Gastroesophageal sphincter (tissue), 4 donors: ENCODE measurements at regions not wholly inside any gene's neighbourhood (a gene's known extent, or its start where the extent isn't known, plus 50 kb on each side); places are given as distances from the start of the nearest gene placed in this dataset.
A peak's percentile ranks its signal among the peaks of the same experiment; 100 is the strongest.

Source experiments
- ATAC-seq: fragments of 150-250 bp; one replicate; pipeline ENCODE4 v1.9.1; 2016; ENCODE audit warnings: mild to moderate bottlenecking, moderate library complexity
- H3K27ac ChIP-seq, 4 donors: fragments of 200-600 bp; sonication (generic) in 3 of 4; 1 replicate in 3 of 4; 2 replicates in 1 of 4; pipeline ENCODE4 v1.5.1; 2016 to 2019
- H3K27me3 ChIP-seq: fragments of 200-600 bp; sonication (generic); one replicate; pipeline ENCODE4 v1.5.1; 2019
- H3K36me3 ChIP-seq, 2 donors: fragments of 200-600 bp; sonication (generic); one replicate each; pipeline ENCODE4 v1.5.1; 2019; ENCODE audit warnings: control low read depth in 1 of 2
- H3K4me1 ChIP-seq, 3 donors: fragments of 200-600 bp; sonication (generic); 1 replicate in 2 of 3; 2 replicates in 1 of 3; pipeline ENCODE4 v1.5.1; 2016 to 2019; ENCODE audit warnings: control low read depth in 2 of 3
- H3K4me3 ChIP-seq, 2 donors: fragments of 200-600 bp; sonication (generic); one replicate each; pipeline ENCODE4 v1.5.1; 2019; ENCODE audit warnings: mild to moderate bottlenecking in 1 of 2, moderate library complexity in 1 of 2
- H3K9me3 ChIP-seq, 3 donors: fragments of 200-600 bp; sonication (generic); one replicate each; pipeline ENCODE4 v1.5.1; 2017 to 2019; ENCODE audit warnings: control low read depth in 2 of 3
- CTCF ChIP-seq, 4 experiments: fragments of 200-600 bp in 2 of 4; fragments of 450-650 bp in 2 of 4; sonication (generic) in 1 of 4; IDR thresholded peaks; one replicate each; pipeline ENCODE4 v1.5.1; 2017 to 2019; ENCODE audit warnings: antibody characterized with exemption in 4 of 4, mild to moderate bottlenecking in 2 of 4, moderate library complexity in 2 of 4
- EP300 ChIP-seq: sonication (generic); formaldehyde crosslinking; IDR thresholded peaks from one replicate; pipeline ENCODE4 v1.6.1; 2017; ENCODE audit warnings: antibody characterized with exemption, mild to moderate bottlenecking
- POLR2A ChIP-seq, 2 donors: fragments of 450-650 bp; IDR thresholded peaks; one replicate each; pipeline ENCODE4 v1.6.1; 2017; ENCODE audit warnings: antibody characterized with exemption in 2 of 2, mild to moderate bottlenecking in 2 of 2, moderate library complexity in 1 of 2
- POLR2AphosphoS5 ChIP-seq: sonication (generic); formaldehyde crosslinking; IDR thresholded peaks from one replicate; pipeline ENCODE4 v1.6.1; 2017; ENCODE audit warnings: antibody characterized with exemption
- WGBS, 2 donors: methylation state at CpG; one replicate each; pipeline ENCODE4 v1.1.5; 2018; ENCODE audit warnings: low coverage in 1 of 2; 5-methylcytosine and 5-hydroxymethylcytosine counted together

GRCh38 chr12:127774828-127775227 lies 492.1 kb upstream of the TMEM132C start:
- H3K27ac ChIP-seq = peak overlapping the region in 1 of 4 donors; percentile 50
- peak; percentile 8 for TF ChIP-seq POLR2AphosphoS5
- no peak for TF ChIP-seq EP300
- 22 to 51% methylated on average over 5 of the region's 5 CpGs for WGBS, 2 donors

DNA sequence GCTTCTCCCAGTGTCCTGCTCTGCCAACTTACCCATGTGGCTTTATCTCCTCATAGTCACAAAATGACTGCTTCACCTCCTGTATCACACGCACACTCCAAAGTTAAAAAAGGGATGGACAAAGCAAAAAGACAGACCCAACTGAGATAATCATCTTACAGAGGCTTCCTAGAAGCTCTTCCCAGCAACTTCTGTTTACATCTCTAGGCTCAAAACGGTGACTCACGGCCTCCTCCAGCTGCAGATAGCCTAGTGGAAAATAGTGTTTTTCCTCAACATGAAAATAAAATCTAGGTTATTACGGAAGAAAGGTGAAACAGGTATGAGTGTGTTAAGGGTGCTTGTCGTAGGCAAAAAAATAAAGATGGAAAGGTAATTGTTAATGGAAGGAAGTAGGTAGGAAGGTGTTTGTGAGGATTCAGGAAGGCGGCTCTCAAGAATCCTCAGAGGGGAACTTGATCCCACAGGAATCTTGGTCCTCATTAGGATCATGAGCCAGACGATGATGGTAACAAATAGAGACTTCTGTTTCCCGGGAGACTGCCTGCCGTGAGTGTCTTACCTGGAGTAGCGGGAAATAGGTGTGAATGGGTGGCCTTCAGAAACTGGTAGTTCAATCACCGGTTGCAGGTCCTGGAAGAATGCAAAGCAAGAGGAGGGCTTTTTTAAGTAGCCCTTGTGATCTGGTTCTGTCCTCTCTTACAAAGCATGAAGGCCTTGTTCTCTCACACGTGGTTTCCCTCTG lies 487.5 kb upstream of the TMEM132C start:
- Histone ChIP-seq H3K27me3 (no peaks in the 10 kb centered on the region), H3K9me3 (no peaks in the 10 kb centered on the region), H3K4me1 (no peaks in the 10 kb centered on the region), H3K36me3 (no peaks in the 10 kb centered on the region), H3K27ac (no peak overlapping the region), H3K4me3 (no peak overlapping the region)
- ATAC-seq = no peak
- TF ChIP-seq POLR2A (IDR thresholded peaks at IDR 0.05) (no peak), EP300 (no peak), CTCF (IDR thresholded peaks at IDR 0.05) (no peak), POLR2AphosphoS5 (no peak)
- WGBS, 2 donors = 70 to 74% methylated on average over 9 to 12 of the region's 12 CpGs

More at GRCh38 chr12:127774828-127775227, 492.1 kb upstream of the TMEM132C start:
- no peaks in the 10 kb centered on the region for H3K4me1 ChIP-seq
- no peak overlapping the region for H3K4me3 ChIP-seq
- no peaks in the 10 kb centered on the region for H3K27me3 ChIP-seq
- no peak for ATAC-seq
- no peaks in the 10 kb centered on the region for H3K9me3 ChIP-seq
- H3K36me3 ChIP-seq = no peaks in the 10 kb centered on the region

- no peak for ATAC-seq
Measured at GRCh38 chr12:127780881-127781280, 486.1 kb upstream of the TMEM132C start.

DNA sequence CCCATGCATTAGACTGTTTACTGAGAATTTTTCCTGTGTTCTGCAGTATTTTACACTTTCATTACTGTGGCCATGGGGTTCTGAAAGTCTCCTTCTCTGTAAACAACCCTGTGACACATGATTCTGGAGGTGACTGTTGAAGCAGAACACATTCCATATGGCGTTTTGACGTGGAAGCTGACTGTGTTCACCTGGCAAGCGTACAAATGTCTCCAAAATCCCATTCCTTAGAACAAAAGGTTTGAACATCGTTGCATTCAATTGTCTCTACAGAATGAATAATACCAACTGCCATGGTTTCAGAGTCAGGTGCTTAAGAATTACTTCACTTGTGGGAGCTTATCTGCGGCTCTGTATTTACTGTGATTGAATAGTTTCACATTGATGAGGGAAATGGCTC lies 485.6 kb upstream of the TMEM132C start:
- Histone ChIP-seq H3K36me3 (no peaks in the 10 kb centered on the region), H3K4me3 (no peak overlapping the region), H3K27ac (no peak overlapping the region), H3K27me3 (no peaks in the 10 kb centered on the region), H3K9me3 (no peaks in the 10 kb centered on the region), H3K4me1 (no peaks in the 10 kb centered on the region)
- ATAC-seq = no peak
- WGBS, 2 donors = 28 to 42% methylated on average over 4 to 5 of the region's 5 CpGs
- TF ChIP-seq POLR2AphosphoS5 (no peak), EP300 (no peak), POLR2A (IDR thresholded peaks at IDR 0.05) (no peak), CTCF (IDR thresholded peaks at IDR 0.05) (no peak)

More at GRCh38 chr12:127780881-127781280, 486.1 kb upstream of the TMEM132C start:
- no peaks in the 10 kb centered on the region for H3K36me3 ChIP-seq
- TF ChIP-seq POLR2A (IDR thresholded peaks at IDR 0.05) (no peak), CTCF (IDR thresholded peaks at IDR 0.05) (no peak), EP300 (no peak), POLR2AphosphoS5 (no peak)
- H3K9me3 ChIP-seq = no peaks in the 10 kb centered on the region
- H3K4me3 ChIP-seq = no peak overlapping the region
- no peak overlapping the region for H3K27ac ChIP-seq
- no peaks in the 10 kb centered on the region for H3K4me1 ChIP-seq
- WGBS, 2 donors = 37 to 68% methylated on average over 4 to 5 of the region's 6 CpGs
- H3K27me3 ChIP-seq = no peaks in the 10 kb centered on the region

- WGBS, 2 donors = 21 to 40% methylated on average over 2 to 4 of the region's 5 CpGs
- no peaks in the 10 kb centered on the region for H3K27me3 ChIP-seq
- no peak for TF ChIP-seq POLR2AphosphoS5
- TF ChIP-seq POLR2A (IDR thresholded peaks at IDR 0.05) = no peak
- TF ChIP-seq CTCF (IDR thresholded peaks at IDR 0.05) = no peak
- TF ChIP-seq EP300 = no peak
- no peak overlapping the region for H3K4me3 ChIP-seq
- H3K27ac ChIP-seq = no peak overlapping the region
- H3K9me3 ChIP-seq = no peaks in the 10 kb centered on the region
- H3K36me3 ChIP-seq = no peaks in the 10 kb centered on the region
- peak; percentile 31 for ATAC-seq
- no peaks in the 10 kb centered on the region for H3K4me1 ChIP-seq
Measured at GRCh38 chr12:127785540-127785939, 481.4 kb upstream of the TMEM132C start.
